ENCODE measurements at regions not wholly inside any gene's neighbourhood (a gene's known extent, or its start where the extent isn't known, plus 50 kb on each side); places are given as distances from the start of the nearest gene placed in this dataset.

- Mint-ChIP-seq H3K4me1 (peaks cover under 1% of the 10 kb centered on the region), H3K36me3 (ENCODE audit: low read depth) (no peaks in the 10 kb centered on the region), H3K27me3 (ENCODE audit: low read depth, poor library complexity) (peaks cover 7% of the 10 kb centered on the region), H3K27ac (no peak overlapping the region), H3K4me3 (no peak overlapping the region), H3K9me3 (peaks cover 4% of the 10 kb centered on the region)
- TF ChIP-seq CTCF (IDR thresholded peaks at IDR 0.05): no peak
- no peak for DNase-seq
Observed at GRCh38 chr20:51162015-51162414, 139.1 kb upstream of the KCNG1 start.

GRCh38 chr20:51160821-51161220, 137.9 kb upstream of the KCNG1 start:
- peaks cover 7% of the 10 kb centered on the region for H3K27me3 Mint-ChIP-seq (ENCODE audit: low read depth, poor library complexity)
- peaks cover 13% of the 10 kb centered on the region for H3K4me1 Mint-ChIP-seq
- no peaks in the 10 kb centered on the region for H3K36me3 Mint-ChIP-seq (ENCODE audit: low read depth)
- no peak for TF ChIP-seq CTCF (IDR thresholded peaks at IDR 0.05)
- no peak overlapping the region for H3K27ac Mint-ChIP-seq
- H3K4me3 Mint-ChIP-seq: no peak overlapping the region
- no peak for DNase-seq
- peaks cover 4% of the 10 kb centered on the region for H3K9me3 Mint-ChIP-seq

- Mint-ChIP-seq H3K4me3 (no peak overlapping the region), H3K36me3 (ENCODE audit: low read depth) (no peaks in the 10 kb centered on the region), H3K27ac (no peak overlapping the region), H3K27me3 (ENCODE audit: low read depth, poor library complexity) (peaks cover 10% of the 10 kb centered on the region), H3K4me1 (peaks cover 15% of the 10 kb centered on the region), H3K9me3 (peaks cover 4% of the 10 kb centered on the region)
- TF ChIP-seq CTCF (IDR thresholded peaks at IDR 0.05): no peak
- DNase-seq: no peak
Observed at GRCh38 chr20:51159981-51160380, 137.1 kb upstream of the KCNG1 start.

- no peak for TF ChIP-seq CTCF (IDR thresholded peaks at IDR 0.05)
- Mint-ChIP-seq H3K36me3 (ENCODE audit: low read depth) (no peaks in the 10 kb centered on the region), H3K27ac (no peak overlapping the region), H3K27me3 (ENCODE audit: low read depth, poor library complexity) (peaks cover 10% of the 10 kb centered on the region), H3K9me3 (peaks cover 4% of the 10 kb centered on the region), H3K4me1 (peaks cover 15% of the 10 kb centered on the region), H3K4me3 (no peak overlapping the region)
- no peak for DNase-seq
Observed at GRCh38 chr20:51159303-51159702, 136.4 kb upstream of the KCNG1 start.

GRCh38 chr20:51158226-51158625, 135.3 kb upstream of the KCNG1 start:
- Mint-ChIP-seq H3K9me3 (peaks cover 4% of the 10 kb centered on the region), H3K27me3 (ENCODE audit: low read depth, poor library complexity) (peaks cover 10% of the 10 kb centered on the region), H3K36me3 (ENCODE audit: low read depth) (no peaks in the 10 kb centered on the region), H3K27ac (no peak overlapping the region), H3K4me3 (no peak overlapping the region), H3K4me1 (peaks cover 15% of the 10 kb centered on the region)
- no peak for DNase-seq
- TF ChIP-seq CTCF (IDR thresholded peaks at IDR 0.05): no peak

- Mint-ChIP-seq H3K27ac (no peak overlapping the region), H3K36me3 (ENCODE audit: low read depth) (no peaks in the 10 kb centered on the region), H3K27me3 (ENCODE audit: low read depth, poor library complexity) (peaks cover 6% of the 10 kb centered on the region)
Observed at GRCh38 chr20:51156041-51156982, 133.4 kb upstream of the KCNG1 start.

More at GRCh38 chr20:51156041-51156982, 133.4 kb upstream of the KCNG1 start:
- Mint-ChIP-seq H3K4me3 (no peak overlapping the region), H3K9me3 (no peaks in the 10 kb centered on the region), H3K4me1 (peaks cover 15% of the 10 kb centered on the region)
- no peak for TF ChIP-seq CTCF (IDR thresholded peaks at IDR 0.05)
- no peak for DNase-seq

Data from nephron progenitor cell (in vitro differentiated cells).